NCI-H2081 (cell line): ENCODE measurements at regions not wholly inside any gene's neighbourhood (a gene's known extent, or its start where the extent isn't known, plus 50 kb on each side); places are given as distances from the start of the nearest gene placed in this dataset.

ENCODE experiments used
- DNase-seq, 2 experiments: peaks; one replicate each; lab custom pipeline; 2025; lab: John Stamatoyannopoulos, UW

DNA sequence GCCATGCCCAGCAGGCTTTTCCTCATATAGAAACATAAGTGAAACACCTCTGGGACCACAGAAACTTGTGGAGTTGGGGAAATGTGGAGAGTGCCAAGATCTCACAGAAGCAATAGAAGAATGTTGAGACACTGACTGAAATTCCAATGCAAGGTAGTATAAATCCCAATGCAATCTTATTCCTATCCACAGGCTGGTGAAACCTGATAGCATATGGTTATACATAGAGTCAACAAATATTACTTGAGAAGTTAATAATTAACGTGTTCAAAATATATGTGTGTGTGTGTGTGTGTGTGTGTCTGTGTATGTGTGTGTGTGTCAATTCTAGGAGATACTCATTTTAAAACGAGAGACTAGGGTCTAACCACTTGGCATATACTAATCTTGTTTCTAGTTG lies 776.8 kb upstream of the ACVR2A start:
- DNase-seq: no peak

- DNase-seq: no peak
Observed at GRCh38 chr2:147067136-147067535, 777.7 kb upstream of the ACVR2A start.

- DNase-seq: no peak
Observed at GRCh38 chr2:147062073-147062472, 782.8 kb upstream of the ACVR2A start.

GRCh38 chr2:147061269-147061668 lies 783.6 kb upstream of the ACVR2A start:
- no peak for DNase-seq

GRCh38 chr2:147057892-147058490 lies 786.8 kb upstream of the ACVR2A start:
- no peak for DNase-seq

DNA sequence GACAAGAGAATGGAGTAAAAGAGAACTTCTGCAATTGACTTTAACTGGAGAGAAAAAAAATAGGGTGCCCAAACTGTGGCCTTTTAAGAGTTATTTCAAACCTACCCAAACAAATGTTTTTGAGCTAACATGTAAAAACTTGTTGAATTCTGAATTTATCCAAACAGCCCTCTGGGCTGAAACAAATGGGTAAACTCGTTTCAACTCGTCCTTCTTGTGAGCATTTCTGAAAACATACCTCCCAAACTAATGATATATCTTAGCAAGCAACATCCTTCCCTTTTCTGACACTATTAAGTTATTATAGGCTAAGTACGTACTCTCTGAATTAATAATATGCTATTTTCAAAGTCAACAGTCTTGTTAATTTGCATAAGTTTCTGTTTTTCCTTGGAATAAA lies 793.0 kb upstream of the ACVR2A start:
- no peak for DNase-seq

- DNase-seq: no peak
Observed at GRCh38 chr2:147051248-147051647, 793.6 kb upstream of the ACVR2A start.

DNA sequence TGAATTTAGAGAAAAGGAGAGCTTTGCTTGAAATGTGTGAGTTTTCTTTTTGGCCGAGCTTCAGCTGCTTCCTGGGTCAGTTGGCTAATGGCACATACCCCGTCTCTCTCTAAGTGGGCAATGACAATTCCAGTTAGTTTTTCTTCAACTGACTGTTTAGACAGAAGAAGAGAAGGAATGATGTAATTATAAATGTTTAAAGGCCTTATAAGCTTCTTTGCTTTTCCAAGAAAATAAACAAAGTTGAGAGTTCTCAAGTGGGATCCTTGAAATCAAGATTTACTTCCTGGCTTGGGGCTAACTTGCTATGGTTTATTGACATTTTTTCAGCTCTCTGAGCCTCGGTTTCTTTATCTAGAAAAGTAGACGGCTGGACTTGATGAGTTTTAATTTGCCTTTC lies 794.9 kb upstream of the ACVR2A start:
- no peak for DNase-seq

DNA sequence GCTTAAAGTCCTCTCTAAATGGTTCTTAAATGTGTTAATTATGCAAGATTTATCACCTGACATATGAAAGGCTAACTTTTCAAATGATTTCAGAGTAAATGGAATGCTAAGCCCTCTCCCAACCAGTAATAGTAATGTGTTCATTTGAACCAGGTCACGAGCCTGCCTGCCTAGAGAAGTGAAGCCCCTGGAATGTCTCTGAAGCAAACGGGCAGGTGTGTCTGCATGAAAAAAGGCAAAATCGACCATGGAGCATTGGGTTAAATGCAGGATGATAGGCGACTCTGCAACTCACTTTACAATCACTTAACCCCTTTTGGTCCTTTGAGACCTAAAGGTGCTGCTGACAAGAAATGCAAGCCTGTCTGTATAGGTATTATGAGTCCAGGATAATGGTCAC lies 798.4 kb upstream of the ACVR2A start:
- DNase-seq: no peak

GRCh38 chr2:147045113-147045512 lies 799.7 kb upstream of the ACVR2A start:
- peak; percentile 67 to 75 for DNase-seq

DNA sequence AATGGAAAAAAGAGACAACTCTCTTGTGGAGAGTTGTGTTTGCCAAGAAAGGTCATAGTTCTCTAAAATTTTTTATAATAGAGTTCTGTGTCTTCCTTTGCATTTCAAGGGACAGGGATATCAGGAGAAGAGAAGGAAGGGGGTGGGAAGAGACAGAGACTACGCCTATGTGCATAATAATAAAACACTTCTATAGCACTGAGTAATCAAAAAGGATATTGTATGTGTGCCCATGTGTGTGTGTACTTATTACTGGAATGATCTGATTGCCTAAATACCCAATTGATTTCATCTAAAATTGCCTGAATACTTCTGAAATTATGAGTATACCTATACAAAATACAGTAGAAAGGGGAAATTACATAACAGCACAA lies 803.7 kb upstream of the ACVR2A start:
- no peak for DNase-seq

DNA sequence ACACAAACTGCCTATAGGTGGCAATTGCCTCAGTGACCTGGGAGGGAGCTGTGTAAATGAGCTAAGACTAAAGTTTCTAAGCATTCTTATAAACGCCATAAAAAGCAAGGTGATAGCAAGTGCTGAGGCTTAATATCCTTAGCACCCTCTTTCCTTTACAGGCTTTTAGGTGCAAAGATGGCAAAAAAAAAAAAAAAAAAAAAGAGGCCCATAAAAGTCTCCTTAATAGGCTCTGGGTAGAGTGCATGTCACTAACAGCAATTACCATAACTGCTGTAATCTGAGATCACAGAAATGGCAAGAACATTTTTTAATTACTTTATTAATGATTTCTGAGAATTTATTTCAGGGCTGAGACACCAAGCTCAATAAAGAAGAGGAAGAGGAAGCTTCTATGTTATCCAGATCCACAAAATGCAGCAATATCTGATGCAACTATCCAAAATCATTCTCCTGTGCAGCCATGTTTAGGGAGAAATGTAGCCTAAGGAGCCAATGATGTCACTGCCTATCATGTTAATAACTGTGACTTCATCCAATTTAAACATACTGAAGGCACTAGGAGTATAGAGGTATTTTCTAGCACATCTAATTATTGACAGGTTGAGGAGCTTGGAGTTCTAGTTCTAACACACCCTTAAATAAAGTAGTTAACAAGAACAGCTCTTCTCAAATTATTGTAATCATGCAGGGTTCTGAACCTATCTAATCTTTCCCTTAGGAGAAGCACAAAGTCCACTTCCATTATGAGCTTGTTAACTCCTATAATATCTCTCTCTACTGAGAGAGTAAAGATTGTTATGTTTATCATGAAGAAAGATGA lies 804.3 kb upstream of the ACVR2A start:
- no peak for DNase-seq

GRCh38 chr2:147037048-147037447 lies 807.8 kb upstream of the ACVR2A start:
- no peak for DNase-seq

DNA sequence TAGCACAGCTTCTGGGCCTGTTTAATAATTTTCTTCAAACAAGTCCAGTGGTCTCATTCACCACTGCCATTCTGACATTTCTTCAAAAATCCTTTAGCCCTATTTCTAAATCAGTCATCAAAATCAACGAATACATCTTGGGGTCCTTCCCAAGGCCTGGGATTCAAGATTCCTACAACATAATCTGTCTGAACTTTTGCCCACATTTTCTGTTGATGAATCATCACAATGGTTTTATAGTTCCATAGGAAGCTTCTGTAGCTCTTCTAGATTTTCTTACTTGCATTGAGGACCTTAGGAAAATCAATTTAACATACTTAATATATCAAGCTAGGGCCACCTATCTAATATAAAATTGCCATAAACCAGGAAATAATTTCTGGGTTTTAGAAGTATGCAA lies 811.8 kb upstream of the ACVR2A start:
- DNase-seq: no peak

DNA sequence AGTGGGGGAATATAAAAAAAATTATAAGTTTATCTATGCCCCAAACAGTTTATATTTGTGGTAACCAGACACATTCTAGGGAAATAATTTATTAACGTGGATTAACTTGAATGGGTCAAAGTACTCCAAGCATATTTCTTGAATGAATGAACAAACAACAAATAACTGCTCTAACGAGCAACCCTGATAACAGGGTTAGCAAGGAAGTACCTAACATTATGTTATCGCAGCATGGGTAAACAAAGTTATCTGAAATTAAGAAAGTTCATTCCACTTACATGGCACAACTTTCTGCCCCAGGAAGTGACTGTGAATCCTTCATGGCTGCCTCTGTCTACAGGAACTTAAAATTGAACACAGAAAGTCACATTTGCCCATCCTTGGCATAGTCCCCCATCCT lies 812.9 kb upstream of the ACVR2A start:
- no peak for DNase-seq

GRCh38 chr2:147030966-147031720 lies 813.7 kb upstream of the ACVR2A start:
- no peak for DNase-seq

GRCh38 chr2:147027436-147027835 lies 817.4 kb upstream of the ACVR2A start:
- no peak for DNase-seq

- no peak for DNase-seq
Observed at GRCh38 chr2:147026664-147027295, 818.0 kb upstream of the ACVR2A start.

- no peak for DNase-seq
Observed at GRCh38 chr2:147025646-147026585, 818.9 kb upstream of the ACVR2A start.

DNA sequence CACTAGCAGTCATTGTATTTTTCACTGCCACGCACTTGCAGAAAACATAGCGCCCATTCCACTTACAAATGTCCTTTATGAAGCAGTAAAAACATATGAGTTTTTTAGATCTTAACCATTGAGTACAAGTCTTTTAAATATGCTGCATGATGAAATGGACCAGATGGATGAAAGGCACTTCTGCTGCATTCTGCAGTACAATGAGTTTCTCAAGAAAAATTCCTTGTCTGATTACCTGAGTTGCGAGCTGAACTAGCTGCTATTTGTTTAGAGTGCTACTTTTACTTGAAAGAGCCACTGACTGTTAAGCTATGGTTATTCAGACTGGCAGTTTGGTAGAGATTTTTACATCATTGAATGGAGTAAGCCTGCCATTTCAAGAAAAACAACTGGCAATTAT lies 825.5 kb upstream of the ACVR2A start:
- DNase-seq: no peak

DNA sequence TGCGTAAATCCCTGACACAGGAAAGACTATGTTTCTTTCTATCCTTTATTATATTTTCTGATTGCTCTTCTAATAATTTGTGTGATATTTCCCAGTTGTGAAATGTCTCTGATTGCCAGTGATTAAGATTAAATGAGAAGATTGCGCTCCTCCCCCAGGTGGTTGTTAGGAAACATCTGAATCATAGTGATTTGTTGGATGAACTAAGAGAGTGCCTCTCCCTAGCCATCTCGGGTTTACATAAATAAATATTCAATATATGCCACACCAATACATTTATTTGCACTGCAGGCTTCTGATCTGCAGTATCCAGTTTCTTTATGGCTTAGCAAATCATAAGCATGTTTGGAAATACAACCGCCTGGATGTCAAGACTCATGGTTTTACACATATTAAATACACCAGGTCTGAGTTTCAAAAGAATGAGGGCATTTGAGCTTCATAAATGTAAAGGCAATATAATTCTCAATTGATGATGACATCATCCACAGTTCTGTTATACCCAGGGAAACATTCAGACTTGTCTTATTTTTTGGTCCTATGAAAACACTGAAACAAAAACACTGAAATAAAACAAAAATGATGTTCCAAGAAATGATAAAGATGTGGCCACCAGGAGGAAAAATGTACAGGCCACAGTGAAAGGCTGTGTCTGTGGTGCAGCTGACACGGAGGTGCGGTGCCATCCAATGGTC lies 826.7 kb upstream of the ACVR2A start:
- no peak for DNase-seq
